AG09309 (cell line): ENCODE measurements at regions not wholly inside any gene's neighbourhood (a gene's known extent, or its start where the extent isn't known, plus 50 kb on each side); places are given as distances from the start of the nearest gene placed in this dataset.

Experiments used
- DNase-seq: peaks from one replicate; pipeline ENCODE4 v3.0.0-alpha.2; 2010; ENCODE audit warnings: low read depth
- H3K4me3 ChIP-seq: 2 replicates; pipeline ENCODE4 v1.5.1; 2011; ENCODE audit warnings: mild to moderate bottlenecking, low read depth, low read length, moderate library complexity; ENCODE audit not compliant: control insufficient read depth
- CTCF ChIP-seq: IDR thresholded peaks from 2 replicates; pipeline ENCODE4 v1.5.1; 2011; ENCODE audit warnings: mild to moderate bottlenecking, low read depth, low read length, inconsistent platforms; ENCODE audit not compliant: insufficient read depth, control insufficient read depth; ENCODE audit errors: missing control alignments

GRCh38 chr20:57913156-57913930 is 203.5 kb upstream of the PMEPA1 start:
- no peak for TF ChIP-seq CTCF
- no peak overlapping the region for H3K4me3 ChIP-seq
- no peak for DNase-seq

- H3K4me3 ChIP-seq: no peak overlapping the region
- no peak for DNase-seq
- TF ChIP-seq CTCF: no peak
These were observed 202.4 kb upstream of the PMEPA1 start for GRCh38 chr20:57912227-57912582.

GRCh38 chr20:57911512-57912226 is 201.9 kb upstream of the PMEPA1 start:
- no peak overlapping the region for H3K4me3 ChIP-seq
- no peak for DNase-seq
- TF ChIP-seq CTCF: no peak

- TF ChIP-seq CTCF: no peak
- H3K4me3 ChIP-seq: no peak overlapping the region
- no peak for DNase-seq
These were observed 200.9 kb upstream of the PMEPA1 start for GRCh38 chr20:57910716-57911115.

- TF ChIP-seq CTCF: no peak
- H3K4me3 ChIP-seq: no peak overlapping the region
- no peak for DNase-seq
These were observed 200.0 kb upstream of the PMEPA1 start for GRCh38 chr20:57909763-57910331.

GRCh38 chr20:57908704-57909630 is 199.2 kb upstream of the PMEPA1 start:
- H3K4me3 ChIP-seq: no peak overlapping the region
- no peak for DNase-seq
- no peak for TF ChIP-seq CTCF
